CD4-positive, alpha-beta memory T cell (primary cell): ENCODE measurements at regions not wholly inside any gene's neighbourhood (a gene's known extent, or its start where the extent isn't known, plus 50 kb on each side); places are given as distances from the start of the nearest gene placed in this dataset.

Experiments used
- CTCF ChIA-PET: fragments of 350-600 bp; sonication (Branson Sonifier 250); formaldehyde crosslinking; loops from one replicate; lab custom pipeline; 2021; ENCODE audit warnings: inconsistent platforms; ENCODE audit not compliant: partially characterized antibody; lab: Charles Lee
- POLR2A ChIA-PET: fragments of 350-600 bp; sonication (Branson Sonifier 250); formaldehyde crosslinking; loops from one replicate; lab custom pipeline; 2021; ENCODE audit not compliant: partially characterized antibody; lab: Charles Lee
- DNase-seq, 5 donors: peaks; one replicate each; pipeline versions ENCODE4 v3.0.0 to v3.0.0-alpha.2; 2020 to 2022; ENCODE audit warnings: mixed read lengths in 1 of 5
- H3K27ac ChIP-seq: one replicate; pipeline ENCODE4 v1.7.0; 2013; ENCODE audit warnings: low read depth, low read length
- H3K27me3 ChIP-seq: 2 replicates; pipeline ENCODE4 v1.7.0; 2013; ENCODE audit warnings: mild to moderate bottlenecking, low read length, moderate library complexity; ENCODE audit not compliant: insufficient read depth
- H3K36me3 ChIP-seq: 2 replicates; pipeline ENCODE4 v1.7.0; 2013; ENCODE audit warnings: mild to moderate bottlenecking, low read length, moderate library complexity; ENCODE audit not compliant: insufficient read depth
- H3K4me1 ChIP-seq: 2 replicates; pipeline ENCODE4 v1.7.0; 2013; ENCODE audit warnings: mild to moderate bottlenecking, low read length, moderate library complexity; ENCODE audit not compliant: insufficient read depth
- H3K4me3 ChIP-seq, 2 donors: one replicate each; pipeline ENCODE4 v1.7.0; 2013; ENCODE audit warnings: low read length in 2 of 2, mild to moderate bottlenecking in 1 of 2
- H3K9me3 ChIP-seq, 2 donors: one replicate each; pipeline ENCODE4 v1.7.0; 2013; ENCODE audit warnings: low read length in 2 of 2, control low read depth in 1 of 2; ENCODE audit not compliant: control insufficient read depth in 1 of 2
- H3K27ac Mint-ChIP-seq, 7 donors: one replicate each; pipeline ENCODE4 v1.8.0; 2020 to 2021; ENCODE audit warnings: mixed read lengths in 7 of 7, mild to moderate bottlenecking in 6 of 7, inconsistent platforms in 3 of 7, moderate library complexity in 3 of 7
- H3K27me3 Mint-ChIP-seq, 2 donors: one replicate each; pipeline ENCODE4 v1.8.0; 2020 to 2021; ENCODE audit warnings: mixed read lengths in 2 of 2
- H3K36me3 Mint-ChIP-seq, 2 donors: one replicate each; pipeline ENCODE4 v1.8.0; 2020 to 2021; ENCODE audit warnings: mixed read lengths in 2 of 2, inconsistent platforms in 1 of 2, mild to moderate bottlenecking in 1 of 2
- H3K4me1 Mint-ChIP-seq, 4 donors: one replicate each; pipeline ENCODE4 v1.8.0; 2020 to 2021; ENCODE audit warnings: mixed read lengths in 4 of 4, mild to moderate bottlenecking in 1 of 4
- H3K4me3 Mint-ChIP-seq, 8 donors: one replicate each; pipeline ENCODE4 v1.8.0; 2020 to 2021; ENCODE audit warnings: mixed read lengths in 8 of 8, mild to moderate bottlenecking in 7 of 8, moderate library complexity in 6 of 8, inconsistent platforms in 3 of 8
- H3K9me3 Mint-ChIP-seq, 8 donors: one replicate each; pipeline ENCODE4 v1.8.0; 2020 to 2021; ENCODE audit warnings: mixed read lengths in 8 of 8, mild to moderate bottlenecking in 5 of 8, inconsistent platforms in 3 of 8, moderate library complexity in 1 of 8
- intact Hi-C: fragments of 100-400 bp; cut with micrococcal nuclease; formaldehyde crosslinking; loops from one replicate; pipeline ENCODE4 v1.15.1; 2023

- intact Hi-C loops, result no loop called here
- Mint-ChIP-seq H3K27ac (no peak overlapping the region), H3K36me3 (no peaks in the 10 kb centered on the region), H3K9me3 (peaks cover 4 to 19% (median 11%) of the 10 kb centered on the region in 8 donors), H3K4me3 (no peak overlapping the region), H3K4me1 (no peaks in the 10 kb centered on the region), H3K27me3 (no peaks in the 10 kb centered on the region)
- H3K27ac ChIP-seq, result no peak overlapping the region
- H3K4me1 ChIP-seq, result no peaks in the 10 kb centered on the region
- H3K9me3 ChIP-seq, result no peaks in the 10 kb centered on the region
- ChIA-PET POLR2A (no interaction called here), CTCF (interaction anchor here (1.0 kb wide), 1 partner anchor 21 kb away, joined by 3 read pairs; no protein-coding TSS in a partner anchor)
- DNase-seq, result no peak
- H3K27me3 ChIP-seq, result no peaks in the 10 kb centered on the region
- no peaks in the 10 kb centered on the region for H3K36me3 ChIP-seq
- no peak overlapping the region for H3K4me3 ChIP-seq
These were observed 1055.5 kb upstream of the KLHL29 start for GRCh38 chr2:22329211-22330154.

- no peak overlapping the region for H3K27ac ChIP-seq
- CTCF ChIA-PET, result no interaction called here
- no peaks in the 10 kb centered on the region for H3K4me1 ChIP-seq
- Mint-ChIP-seq H3K9me3 (peaks cover 3 to 15% (median 5%) of the 10 kb centered on the region in 8 donors), H3K4me3 (no peak overlapping the region), H3K27ac (no peak overlapping the region), H3K4me1 (no peaks in the 10 kb centered on the region), H3K27me3 (no peaks in the 10 kb centered on the region), H3K36me3 (no peaks in the 10 kb centered on the region)
- no peaks in the 10 kb centered on the region for H3K27me3 ChIP-seq
- POLR2A ChIA-PET, result no interaction called here
- H3K9me3 ChIP-seq, result no peaks in the 10 kb centered on the region
- no peaks in the 10 kb centered on the region for H3K36me3 ChIP-seq
- no peak for DNase-seq
- intact Hi-C loops, result no loop called here
- no peak overlapping the region for H3K4me3 ChIP-seq
These were observed 1048.6 kb upstream of the KLHL29 start for GRCh38 chr2:22336414-22336813.

DNA sequence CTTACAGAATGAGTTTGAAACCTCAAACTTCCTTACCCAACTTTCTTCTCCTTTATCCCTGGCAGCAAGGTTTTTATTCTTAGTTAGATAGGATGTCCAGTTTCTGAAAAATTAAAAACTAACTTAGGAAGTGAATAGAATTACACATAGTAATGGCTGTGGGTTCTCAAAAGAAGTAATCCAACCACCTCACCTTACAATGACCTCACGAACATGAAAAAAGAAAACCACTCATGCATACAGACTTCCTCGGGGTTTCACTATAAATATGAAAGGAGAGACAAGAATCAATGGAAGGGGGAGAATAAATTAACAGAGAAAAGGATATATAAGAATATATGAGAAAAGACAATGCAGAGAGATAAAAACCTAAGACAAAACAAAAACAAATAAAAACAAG, 1044.3 kb upstream of the KLHL29 start:
- Histone ChIP-seq H3K36me3 (no peaks in the 10 kb centered on the region), H3K27ac (no peak overlapping the region), H3K4me1 (no peaks in the 10 kb centered on the region), H3K27me3 (no peaks in the 10 kb centered on the region), H3K9me3 (no peaks in the 10 kb centered on the region), H3K4me3 (no peak overlapping the region)
- POLR2A ChIA-PET, result no interaction called here
- intact Hi-C loops, result no loop called here
- DNase-seq, result no peak
- Mint-ChIP-seq H3K27me3 (no peaks in the 10 kb centered on the region), H3K27ac (no peak overlapping the region), H3K4me1 (no peaks in the 10 kb centered on the region), H3K9me3 (peaks cover 0 to 14% (median 9%) of the 10 kb centered on the region in 8 donors), H3K36me3 (no peaks in the 10 kb centered on the region), H3K4me3 (no peak overlapping the region)
- CTCF ChIA-PET, result no interaction called here

GRCh38 chr2:22347306-22347705, 1037.7 kb upstream of the KLHL29 start:
- Histone ChIP-seq H3K4me3 (no peak overlapping the region), H3K4me1 (no peaks in the 10 kb centered on the region), H3K27me3 (no peaks in the 10 kb centered on the region), H3K36me3 (no peaks in the 10 kb centered on the region), H3K27ac (no peak overlapping the region), H3K9me3 (no peaks in the 10 kb centered on the region)
- no peak for DNase-seq
- peaks cover 2 to 14% (median 4%) of the 10 kb centered on the region in 8 donors for H3K9me3 Mint-ChIP-seq
- intact Hi-C loops, result no loop called here
- H3K4me3 Mint-ChIP-seq, result no peak overlapping the region
- no peaks in the 10 kb centered on the region for H3K4me1 Mint-ChIP-seq
- H3K36me3 Mint-ChIP-seq, result no peaks in the 10 kb centered on the region
- H3K27ac Mint-ChIP-seq, result no peak overlapping the region
- CTCF ChIA-PET, result interaction anchor here (1.1 kb wide), 1 partner anchor 8 kb away, joined by 4 read pairs; no protein-coding TSS in a partner anchor
- POLR2A ChIA-PET, result no interaction called here
- H3K27me3 Mint-ChIP-seq, result no peaks in the 10 kb centered on the region

DNA sequence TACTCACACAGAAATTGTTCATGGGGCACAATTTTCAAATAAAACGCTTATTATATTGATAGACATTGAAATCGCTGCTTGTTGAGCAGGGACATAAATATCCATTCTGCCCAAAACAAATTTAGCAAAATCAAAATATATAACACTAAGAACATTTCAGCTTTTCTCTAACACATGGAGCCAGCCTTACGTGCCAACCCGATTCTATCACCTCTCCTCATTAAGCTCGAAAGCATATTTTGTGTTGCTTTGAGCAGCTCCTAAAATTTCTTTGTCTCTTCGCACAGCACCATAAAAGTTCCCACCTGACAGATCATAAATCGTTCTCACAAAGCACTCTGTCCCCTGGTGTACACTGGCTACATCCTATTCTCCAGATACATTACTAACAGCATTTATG, 1034.4 kb upstream of the KLHL29 start:
- H3K27ac Mint-ChIP-seq, result no peak overlapping the region
- intact Hi-C loops, result no loop called here
- Histone ChIP-seq H3K27me3 (no peaks in the 10 kb centered on the region), H3K27ac (no peak overlapping the region), H3K4me1 (no peaks in the 10 kb centered on the region), H3K4me3 (no peak overlapping the region), H3K9me3 (no peaks in the 10 kb centered on the region), H3K36me3 (no peaks in the 10 kb centered on the region)
- POLR2A ChIA-PET, result no interaction called here
- H3K9me3 Mint-ChIP-seq, result peaks cover 0 to 6% (median 3%) of the 10 kb centered on the region in 8 donors
- H3K27me3 Mint-ChIP-seq, result no peaks in the 10 kb centered on the region
- no peak for DNase-seq
- no peak overlapping the region for H3K4me3 Mint-ChIP-seq
- H3K36me3 Mint-ChIP-seq, result no peaks in the 10 kb centered on the region
- CTCF ChIA-PET, result interaction anchor here (1.0 kb wide), 1 partner anchor 22 kb away, joined by 3 read pairs; no protein-coding TSS in a partner anchor
- H3K4me1 Mint-ChIP-seq, result no peaks in the 10 kb centered on the region

- Histone ChIP-seq H3K27ac (no peak overlapping the region), H3K4me1 (no peaks in the 10 kb centered on the region), H3K27me3 (no peaks in the 10 kb centered on the region), H3K9me3 (no peaks in the 10 kb centered on the region), H3K36me3 (no peaks in the 10 kb centered on the region), H3K4me3 (no peak overlapping the region)
- ChIA-PET POLR2A (no interaction called here), CTCF (interaction anchor here (0.9 to 1.6 kb wide), 4 partner anchors 9 to 43 kb away, joined by 3 to 4 read pairs (median 3); no protein-coding TSS in a partner anchor)
- Mint-ChIP-seq H3K36me3 (no peaks in the 10 kb centered on the region), H3K9me3 (peaks cover 0 to 7% (median 0%) of the 10 kb centered on the region in 8 donors), H3K4me1 (no peaks in the 10 kb centered on the region), H3K4me3 (no peak overlapping the region), H3K27me3 (no peaks in the 10 kb centered on the region), H3K27ac (no peak overlapping the region)
- intact Hi-C loops, result no loop called here
- DNase-seq, result no peak
These were observed 1029.1 kb upstream of the KLHL29 start for GRCh38 chr2:22355816-22356433.

GRCh38 chr2:22359071-22359672, 1025.8 kb upstream of the KLHL29 start:
- DNase-seq, result no peak
- H3K36me3 ChIP-seq, result no peaks in the 10 kb centered on the region
- intact Hi-C loops, result no loop called here
- ChIA-PET CTCF (no interaction called here), POLR2A (no interaction called here)
- no peak overlapping the region for H3K27ac ChIP-seq
- H3K27me3 ChIP-seq, result no peaks in the 10 kb centered on the region
- Mint-ChIP-seq H3K36me3 (no peaks in the 10 kb centered on the region), H3K27ac (no peak overlapping the region), H3K4me3 (no peak overlapping the region), H3K27me3 (no peaks in the 10 kb centered on the region), H3K4me1 (no peaks in the 10 kb centered on the region), H3K9me3 (peaks cover 0 to 9% (median under 1%) of the 10 kb centered on the region in 8 donors)
- no peaks in the 10 kb centered on the region for H3K9me3 ChIP-seq
- no peak overlapping the region for H3K4me3 ChIP-seq
- H3K4me1 ChIP-seq, result no peaks in the 10 kb centered on the region
